ENCODE measurements at regions not wholly inside any gene's neighbourhood (a gene's known extent, or its start where the extent isn't known, plus 50 kb on each side); places are given as distances from the start of the nearest gene placed in this dataset.

GRCh38 chr5:122629121-122629677 is 145.7 kb upstream of the SNX2 start:
- no peaks in the 10 kb centered on the region for H3K4me1 ChIP-seq
- no peak for DNase-seq
- intact Hi-C loops (cut with DNase I) = no loop called here
- H3K27me3 ChIP-seq = no peaks in the 10 kb centered on the region
- no peak overlapping the region for H3K27ac ChIP-seq
- no peak for TF ChIP-seq CTCF (IDR thresholded peaks at IDR 0.05)
- no peaks in the 10 kb centered on the region for H3K36me3 ChIP-seq
- no peak overlapping the region for H3K9ac ChIP-seq (ENCODE audit: low read depth in 2 of 2, low read length in 2 of 2)
- no peaks in the 10 kb centered on the region for H3K9me3 ChIP-seq
- no peak overlapping the region for H3K4me3 ChIP-seq

- intact Hi-C loops (cut with DNase I) = no loop called here
- Histone ChIP-seq H3K9me3 (no peaks in the 10 kb centered on the region), H3K27me3 (no peaks in the 10 kb centered on the region), H3K27ac (no peak overlapping the region), H3K36me3 (no peaks in the 10 kb centered on the region), H3K4me3 (no peak overlapping the region), H3K9ac (ENCODE audit: low read depth in 2 of 2, low read length in 2 of 2) (no peak overlapping the region), H3K4me1 (no peaks in the 10 kb centered on the region)
- TF ChIP-seq CTCF (IDR thresholded peaks at IDR 0.05) = no peak
- DNase-seq = no peak
Observed at GRCh38 chr5:122638581-122638980, 136.3 kb upstream of the SNX2 start.

- H3K4me3 ChIP-seq = no peak overlapping the region
- intact Hi-C loops (cut with DNase I) = no loop called here
- no peak overlapping the region for H3K27ac ChIP-seq
- no peaks in the 10 kb centered on the region for H3K27me3 ChIP-seq
- no peak for TF ChIP-seq CTCF (IDR thresholded peaks at IDR 0.05)
- H3K4me1 ChIP-seq = no peaks in the 10 kb centered on the region
- DNase-seq = no peak
- H3K36me3 ChIP-seq = no peaks in the 10 kb centered on the region
- H3K9me3 ChIP-seq = no peaks in the 10 kb centered on the region
- H3K9ac ChIP-seq (ENCODE audit: low read depth in 2 of 2, low read length in 2 of 2) = no peak overlapping the region
Observed at GRCh38 chr5:122639033-122639432, 135.8 kb upstream of the SNX2 start.

- no peak for DNase-seq
- Histone ChIP-seq H3K27ac (no peak overlapping the region), H3K27me3 (no peaks in the 10 kb centered on the region), H3K4me1 (no peaks in the 10 kb centered on the region), H3K9ac (ENCODE audit: low read depth in 2 of 2, low read length in 2 of 2) (no peak overlapping the region), H3K36me3 (no peaks in the 10 kb centered on the region), H3K4me3 (no peak overlapping the region), H3K9me3 (no peaks in the 10 kb centered on the region)
- intact Hi-C loops (cut with DNase I) = no loop called here
- no peak for TF ChIP-seq CTCF (IDR thresholded peaks at IDR 0.05)
Observed at GRCh38 chr5:122639864-122640263, 135.0 kb upstream of the SNX2 start.

- H3K27ac ChIP-seq = no peak overlapping the region
- no peaks in the 10 kb centered on the region for H3K36me3 ChIP-seq
- DNase-seq = no peak
- no peaks in the 10 kb centered on the region for H3K27me3 ChIP-seq
- H3K4me3 ChIP-seq = no peak overlapping the region
- no peak for TF ChIP-seq CTCF (IDR thresholded peaks at IDR 0.05)
- no peaks in the 10 kb centered on the region for H3K9me3 ChIP-seq
- intact Hi-C loops (cut with DNase I) = no loop called here
- no peaks in the 10 kb centered on the region for H3K4me1 ChIP-seq
- H3K9ac ChIP-seq (ENCODE audit: low read depth in 2 of 2, low read length in 2 of 2) = no peak overlapping the region
Observed at GRCh38 chr5:122649080-122649479, 125.8 kb upstream of the SNX2 start.

Measured in colonic mucosa (tissue), 4 donors.